Epithelial cell of esophagus (primary cell): ENCODE measurements at regions not wholly inside any gene's neighbourhood (a gene's known extent, or its start where the extent isn't known, plus 50 kb on each side); places are given as distances from the start of the nearest gene placed in this dataset.
A peak's percentile ranks its signal among the peaks of the same experiment; 100 is the strongest.

Experiments
- DNase-seq: peaks from one replicate; pipeline ENCODE4 v3.0.0; 2010; ENCODE audit warnings: low read depth
- H3K4me3 ChIP-seq: 2 replicates; pipeline ENCODE4 v1.5.1; 2011; ENCODE audit warnings: mild to moderate bottlenecking, low read length, control low read depth
- CTCF ChIP-seq: IDR thresholded peaks from 2 replicates; pipeline ENCODE4 v1.5.1; 2011; ENCODE audit warnings: low read depth, mild to moderate bottlenecking, low read length, control low read depth, inconsistent platforms; ENCODE audit not compliant: insufficient read depth; ENCODE audit errors: missing control alignments

GRCh38 chr4:134911941-134912340 lies 710.4 kb upstream of the PABPC4L start:
- no peak overlapping the region for H3K4me3 ChIP-seq
- DNase-seq = no peak
- TF ChIP-seq CTCF = no peak

GRCh38 chr4:134906404-134907023 lies 704.9 kb upstream of the PABPC4L start:
- DNase-seq = peak; percentile 34
- peak; percentile 54 for TF ChIP-seq CTCF
- no peak overlapping the region for H3K4me3 ChIP-seq

GRCh38 chr4:134905061-134905460 lies 703.5 kb upstream of the PABPC4L start:
- no peak for TF ChIP-seq CTCF
- DNase-seq = no peak
- no peak overlapping the region for H3K4me3 ChIP-seq

- no peak overlapping the region for H3K4me3 ChIP-seq
These were observed 686.6 kb upstream of the PABPC4L start for GRCh38 chr4:134888156-134888555.

GRCh38 chr4:134885436-134885835 lies 683.8 kb upstream of the PABPC4L start:
- DNase-seq = no peak
- TF ChIP-seq CTCF = no peak

More at GRCh38 chr4:134888156-134888555, 686.6 kb upstream of the PABPC4L start:
- TF ChIP-seq CTCF = no peak
- DNase-seq = no peak

GRCh38 chr4:134883831-134884449 lies 682.4 kb upstream of the PABPC4L start:
- TF ChIP-seq CTCF = no peak
- H3K4me3 ChIP-seq = no peak overlapping the region
- no peak for DNase-seq

More at GRCh38 chr4:134885436-134885835, 683.8 kb upstream of the PABPC4L start:
- H3K4me3 ChIP-seq = no peak overlapping the region

- TF ChIP-seq CTCF = no peak
- H3K4me3 ChIP-seq = no peak overlapping the region
These were observed 677.4 kb upstream of the PABPC4L start for GRCh38 chr4:134879019-134879418.

More at GRCh38 chr4:134879019-134879418, 677.4 kb upstream of the PABPC4L start:
- no peak for DNase-seq
